ENCODE measurements at regions not wholly inside any gene's neighbourhood (a gene's known extent, or its start where the extent isn't known, plus 50 kb on each side); places are given as distances from the start of the nearest gene placed in this dataset.

DNA sequence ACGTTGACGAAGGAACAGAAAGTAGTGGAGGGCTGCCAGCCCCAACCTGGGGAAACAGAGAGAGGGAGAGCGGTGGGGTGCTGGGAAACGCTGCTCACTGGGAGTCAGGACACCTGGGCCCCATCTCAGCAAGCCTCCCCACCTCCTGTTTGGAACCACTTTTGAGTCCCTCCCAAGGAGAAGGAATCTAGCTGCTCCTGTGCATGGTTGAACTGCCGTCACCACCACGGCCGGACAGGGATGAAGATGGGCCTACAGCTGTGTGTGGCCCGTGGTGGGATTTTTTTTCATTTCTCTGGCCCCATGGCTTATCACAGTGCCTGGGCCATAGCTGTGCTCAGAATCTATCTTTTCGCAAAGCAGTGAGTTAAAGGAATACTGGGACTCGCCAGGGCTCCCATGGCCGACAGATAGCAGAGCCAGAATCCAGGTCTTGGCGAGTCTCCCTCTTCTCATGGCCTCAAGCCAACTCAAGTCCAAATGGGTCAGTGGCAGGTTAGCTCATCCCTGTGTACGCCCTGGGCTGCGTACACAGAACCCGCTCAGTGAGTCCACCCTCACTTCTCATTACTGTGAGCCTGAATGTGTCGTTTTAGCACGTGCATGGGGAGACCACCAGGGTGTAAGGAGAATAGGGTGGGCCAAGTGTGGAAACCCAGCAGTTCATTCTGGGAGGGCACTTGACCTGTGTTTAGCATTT lies 271.2 kb downstream of the FAM43A start:
- no TSS peak for BruUV-seq (replicated peaks)
- WGBS, 2 experiments (ENCODE audit: extremely low coverage in 2 of 2, insufficient read length in 1 of 2): 100% methylated on average over 1 of the region's 17 CpGs; no CpG with 5 or more reads in 1 of the 2 experiments
- ChIA-PET POLR2A (ENCODE audit: unreplicated experiment) (no interaction called here), CTCF (no interaction called here)
- Histone ChIP-seq H3K36me3 (ENCODE audit: control insufficient read depth, insufficient read depth, low read length) (no peaks in the 10 kb centered on the region), H3K4ac (ENCODE audit: low read depth, low read length) (no peak overlapping the region), H3K9me1 (ENCODE audit: insufficient read depth, low read length) (no peaks in the 10 kb centered on the region), H4K20me1 (ENCODE audit: insufficient read depth, low read length) (no peaks in the 10 kb centered on the region), H3K79me1 (ENCODE audit: low read depth in 1 of 2, low read length in 2 of 2) (no peaks in the 10 kb centered on the region), H2AK5ac (ENCODE audit: low read depth, low read length) (no peak overlapping the region), H3K14ac (replicated peaks; ENCODE audit: low read depth, low read length) (no peak overlapping the region), H3K4me1 (ENCODE audit: control insufficient read depth, insufficient read depth, low read length) (no peaks in the 10 kb centered on the region), H2AFZ (replicated peaks; ENCODE audit: low read length, poor library complexity) (no peak overlapping the region), H2AK9ac (replicated peaks; ENCODE audit: low read depth, low read length, poor library complexity) (no peak overlapping the region), H3K9ac (ENCODE audit: low read depth, low read length) (no peak overlapping the region), H4K5ac (ENCODE audit: low read depth, low read length) (no peak overlapping the region), H2BK20ac (ENCODE audit: low read depth, low read length) (no peak overlapping the region), H4K8ac (ENCODE audit: low read depth in 2 of 2, low read length in 2 of 2) (no peak overlapping the region), H2BK5ac (ENCODE audit: low read depth, low read length, poor library complexity, severe bottlenecking) (no peak overlapping the region), H3K4me2 (ENCODE audit: low read depth, low read length) (no peak overlapping the region), H2BK120ac (ENCODE audit: low read depth, low read length) (no peak overlapping the region), H3K18ac (ENCODE audit: low read depth, low read length) (no peak overlapping the region), H3K56ac (ENCODE audit: extremely low read depth, insufficient read depth, low read length) (no peak overlapping the region), H3K27ac (ENCODE audit: insufficient read depth, low read length) (no peak overlapping the region), H4K91ac (ENCODE audit: insufficient read depth, low read depth, low read length) (no peak overlapping the region), H3K23ac (ENCODE audit: low read depth, low read length) (no peak overlapping the region), H3K4me3 (ENCODE audit: insufficient read depth, low read depth, low read length) (no peak overlapping the region), H3K27me3 (ENCODE audit: control insufficient read depth, insufficient read depth, low read length) (peaks cover 48% of the 10 kb centered on the region), H3K9me3 (ENCODE audit: control insufficient read depth, insufficient read depth, low read length) (no peaks in the 10 kb centered on the region), H2BK15ac (ENCODE audit: low read depth, low read length) (no peak overlapping the region)
- ATAC-seq (ENCODE audit: low read depth) (no peak), DNase-seq (no peak)
- dilution Hi-C loops (cut with HindIII; ENCODE audit: low sequenced_read_pairs, unreplicated experiment): no loop called here
- in situ Hi-C loops (cut with MboI; ENCODE audit: low sequenced_read_pairs): no loop called here
- intact Hi-C loops (cut with micrococcal nuclease): no loop called here
- TF ChIP-seq RCOR1 (IDR thresholded peaks at IDR 0.05; ENCODE audit: insufficient replicate concordance, low read length) (no peak), RFX5 (IDR thresholded peaks at IDR 0.05; ENCODE audit: low read depth, low read length) (no peak), FOS (IDR thresholded peaks at IDR 0.05; ENCODE audit: low read depth, low read length) (no peak), CTCF (conservative IDR thresholded peaks at IDR 0.05; ENCODE audit: low read depth, low read length) (no peak), MAFK (IDR thresholded peaks at IDR 0.05; ENCODE audit: low read depth, low read length) (no peak), BHLHE40 (IDR thresholded peaks at IDR 0.05; ENCODE audit: low read depth, low read length) (no peak), POLR2A (IDR thresholded peaks at IDR 0.05; ENCODE audit: low read depth, low read length) (no peak), CEBPB (IDR thresholded peaks at IDR 0.05; ENCODE audit: low read depth, low read length) (no peak), ELK1 (IDR thresholded peaks at IDR 0.05; ENCODE audit: borderline replicate concordance, low read depth, low read length) (no peak), MAZ (IDR thresholded peaks at IDR 0.05; ENCODE audit: borderline replicate concordance, low read depth, low read length) (no peak), RAD21 (IDR thresholded peaks at IDR 0.05; ENCODE audit: low read length) (no peak), SMC3 (IDR thresholded peaks at IDR 0.05; ENCODE audit: low read depth, low read length) (no peak), USF2 (IDR thresholded peaks at IDR 0.05; ENCODE audit: low read depth, low read length) (no peak), MXI1 (IDR thresholded peaks at IDR 0.05; ENCODE audit: borderline replicate concordance, low read depth, low read length) (no peak), CHD1 (IDR thresholded peaks at IDR 0.05; ENCODE audit: low read depth, low read length) (no peak), NFE2L2 (IDR thresholded peaks at IDR 0.05; ENCODE audit: low read depth, low read length) (no peak)

Data from IMR-90 (cell line).